HG03521 (cell line): ENCODE measurements at regions not wholly inside any gene's neighbourhood (a gene's known extent, or its start where the extent isn't known, plus 50 kb on each side); places are given as distances from the start of the nearest gene placed in this dataset.

ENCODE experiments used
- ATAC-seq: cut with Tn5 transposase; IDR thresholded peaks from one replicate; pipeline ENCODE4 v1.9.1; 2021; ENCODE audit warnings: mild to moderate bottlenecking, moderate library complexity; ENCODE audit not compliant: unreplicated experiment

DNA sequence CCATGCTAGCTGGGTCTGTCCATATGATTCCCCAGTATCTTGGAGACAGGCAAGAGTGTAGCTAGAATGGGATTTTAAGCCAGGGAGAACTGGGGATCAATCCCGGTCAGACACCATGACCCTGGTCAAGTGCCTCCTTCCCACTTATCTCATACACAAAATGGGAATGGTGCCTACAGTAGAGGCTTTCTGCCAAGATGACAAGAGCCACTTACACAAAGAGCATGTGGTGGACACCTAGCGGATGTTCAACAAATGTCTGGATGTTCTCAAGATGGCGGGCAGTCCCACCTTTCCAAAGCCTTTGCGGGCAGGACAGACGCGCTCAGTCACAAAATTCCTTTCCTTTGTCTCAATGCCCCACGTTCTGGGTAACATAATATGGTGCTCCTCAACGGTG lies 57.3 kb downstream of the MAF start:
- no peak for ATAC-seq

GRCh38 chr16:79542237-79542774 lies 58.2 kb downstream of the MAF start:
- ATAC-seq, result no peak

DNA sequence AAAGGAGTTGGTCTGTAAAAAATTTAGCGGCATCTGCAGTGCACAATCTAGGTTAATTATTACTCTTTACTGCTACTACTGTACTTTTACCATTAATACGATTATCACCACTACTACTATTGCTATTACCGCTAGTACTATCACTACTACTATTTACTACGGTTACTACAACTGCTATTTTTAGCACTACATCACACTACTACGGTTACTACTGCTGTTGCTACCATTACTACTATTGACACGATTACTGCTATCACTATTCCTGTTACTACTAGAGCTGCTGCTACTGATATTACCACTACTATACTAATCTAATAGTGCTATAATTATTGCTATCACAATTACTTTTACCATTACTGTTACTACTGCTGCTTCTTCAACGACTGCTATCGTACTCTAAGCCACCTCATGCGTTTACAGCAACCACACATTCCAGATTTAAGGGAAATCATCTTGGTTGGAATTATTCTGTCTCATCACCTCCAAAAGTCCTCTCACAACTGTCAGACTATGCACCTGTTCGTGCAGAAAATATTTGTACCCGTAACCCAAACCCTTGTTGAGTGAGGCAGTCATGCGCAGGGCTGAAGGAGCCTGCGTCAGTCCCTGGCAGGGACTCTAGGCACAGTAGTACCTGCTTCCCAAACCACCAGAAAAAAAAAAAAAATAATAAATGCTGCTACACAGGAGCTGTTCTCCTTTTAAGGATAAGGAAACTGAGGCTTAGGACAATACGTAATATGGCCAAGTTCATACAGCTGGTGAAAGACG lies 59.5 kb downstream of the MAF start:
- ATAC-seq, result no peak

DNA sequence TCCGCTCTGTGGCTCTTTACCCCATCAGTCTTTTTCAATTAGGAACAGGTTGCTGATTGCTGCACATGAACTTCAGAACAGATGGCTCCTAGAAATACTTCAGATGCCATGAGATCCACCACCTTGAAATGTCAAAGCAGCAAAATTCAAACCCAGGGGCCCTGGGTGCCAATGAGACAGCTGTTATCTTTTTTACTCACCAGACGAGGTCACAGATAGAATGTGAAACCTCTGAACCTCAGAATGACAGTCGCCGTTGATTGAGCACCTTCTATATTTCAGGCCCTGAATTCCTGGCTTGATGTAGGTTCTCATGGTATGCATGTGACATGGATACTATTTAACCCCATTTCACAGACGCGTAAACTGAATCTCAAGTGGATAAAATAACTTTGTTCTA lies 63.0 kb downstream of the MAF start:
- no peak for ATAC-seq

DNA sequence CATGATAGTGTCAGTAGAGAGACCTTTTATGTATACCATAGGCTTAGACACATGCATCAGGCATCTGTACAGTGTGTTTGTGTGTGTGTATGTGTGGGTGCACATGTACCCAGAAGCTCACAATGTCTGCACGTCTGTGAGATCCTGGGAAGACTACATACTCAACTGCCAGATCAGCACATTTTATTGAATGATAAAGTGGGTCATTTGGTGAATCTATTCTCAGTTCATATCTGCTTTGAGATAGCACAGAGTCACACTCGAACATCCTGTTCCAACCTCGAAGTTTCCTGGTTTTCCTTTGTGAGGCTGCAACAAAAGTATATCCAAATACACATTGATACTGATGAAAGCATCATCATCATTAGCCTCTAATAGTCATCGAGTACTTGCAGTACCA lies 63.6 kb downstream of the MAF start:
- no peak for ATAC-seq

DNA sequence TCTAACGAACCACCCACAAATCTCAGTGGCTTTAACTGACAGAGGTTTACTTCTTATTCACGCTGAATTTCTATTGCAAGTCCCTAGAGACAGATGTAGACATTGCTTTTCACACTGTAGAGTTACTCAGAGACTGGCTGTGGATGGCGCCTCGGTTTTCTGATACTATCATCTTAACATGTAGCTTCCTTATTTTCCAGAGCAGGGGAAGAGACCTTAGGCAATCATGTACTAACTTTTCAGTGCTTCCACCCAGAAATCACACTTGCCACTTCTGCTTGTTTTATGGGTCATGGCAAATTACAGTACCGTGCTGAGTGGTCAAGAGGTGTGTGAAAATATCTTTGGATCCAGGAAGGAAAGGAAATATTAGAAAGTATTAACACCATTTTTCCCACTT lies 65.4 kb downstream of the MAF start:
- ATAC-seq, result no peak

GRCh38 chr16:79534143-79534542 lies 66.4 kb downstream of the MAF start:
- ATAC-seq, result no peak

DNA sequence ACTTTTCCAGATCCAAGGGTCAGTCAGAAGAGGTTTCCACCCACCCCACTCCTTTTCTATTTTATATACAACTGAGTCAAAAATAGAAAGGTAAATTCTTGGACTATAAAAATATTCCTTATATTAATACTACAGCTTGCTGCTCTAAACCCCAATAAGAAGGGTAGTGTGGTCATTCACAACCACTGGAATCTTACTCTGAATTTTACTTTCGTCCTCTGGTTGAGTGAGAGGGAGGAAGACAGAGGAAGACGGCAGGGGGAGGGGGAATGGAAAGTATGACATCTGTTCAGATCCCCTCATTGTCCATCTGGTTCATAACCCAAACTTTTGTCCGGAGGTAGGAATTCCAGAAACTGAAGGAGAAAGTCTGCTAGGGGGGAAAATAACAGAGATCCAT lies 67.2 kb downstream of the MAF start:
- ATAC-seq, result no peak

DNA sequence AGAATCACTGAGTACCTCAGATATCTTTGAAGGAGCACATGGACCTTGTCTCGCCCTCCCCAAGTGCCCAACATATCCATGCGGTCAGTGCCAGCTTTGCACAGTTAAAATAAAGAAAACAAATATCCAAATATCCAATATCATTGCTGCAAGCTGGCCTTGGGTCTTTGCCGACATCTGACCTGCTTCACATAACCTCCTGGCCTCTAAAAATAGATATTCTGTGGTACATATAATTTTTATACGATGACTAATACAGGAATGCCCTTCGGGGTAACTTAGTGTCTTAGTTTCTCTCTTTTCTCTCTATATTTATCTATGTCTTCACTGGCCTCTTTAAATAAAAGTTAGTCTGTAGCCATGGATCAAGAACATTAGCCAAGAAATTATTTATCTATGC lies 67.8 kb downstream of the MAF start:
- ATAC-seq, result no peak

GRCh38 chr16:79532273-79532672 lies 68.3 kb downstream of the MAF start:
- no peak for ATAC-seq

- ATAC-seq, result no peak
Observed at GRCh38 chr16:79528338-79528737, 72.2 kb downstream of the MAF start.

DNA sequence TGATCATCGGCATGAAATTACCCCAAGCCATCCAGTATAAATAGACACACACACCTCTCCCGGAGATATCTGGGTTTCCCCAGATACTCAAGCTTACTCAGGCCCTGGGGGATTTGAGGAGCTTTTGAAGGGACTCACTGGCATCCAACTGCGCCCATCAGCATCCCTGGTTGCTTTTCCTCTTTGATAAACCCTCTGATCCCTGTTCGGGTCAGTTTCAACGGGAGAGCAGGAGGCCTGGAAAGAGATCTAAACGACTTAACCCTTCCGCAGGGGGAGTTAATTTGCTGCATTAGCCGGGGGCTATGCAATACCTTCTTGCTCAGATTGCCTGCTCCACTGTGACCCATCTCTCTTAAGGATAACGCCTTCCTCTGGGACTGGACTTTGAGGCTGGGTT lies 76.6 kb downstream of the MAF start:
- ATAC-seq, result no peak

DNA sequence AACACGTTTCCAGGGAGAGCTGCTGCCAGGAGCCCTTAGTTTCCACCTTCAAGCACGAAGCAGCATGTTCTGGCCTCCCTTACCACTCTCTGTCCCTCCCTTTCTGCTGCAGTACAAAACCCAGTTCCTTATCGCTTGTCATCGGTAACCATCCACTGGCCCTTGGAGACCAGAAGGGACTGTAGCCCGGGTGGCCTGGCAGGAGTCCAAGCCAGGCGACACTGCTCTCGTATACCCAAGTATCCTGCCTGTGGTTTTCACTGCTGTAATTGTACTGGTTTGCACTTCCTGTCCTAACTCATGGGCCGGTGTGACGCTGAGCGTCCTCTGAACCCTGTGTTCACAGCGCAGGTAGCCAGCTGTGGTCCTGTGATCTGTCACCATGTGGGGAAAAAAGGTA lies 81.1 kb downstream of the MAF start:
- ATAC-seq, result no peak

GRCh38 chr16:79517156-79517555 lies 83.4 kb downstream of the MAF start:
- no peak for ATAC-seq

- no peak for ATAC-seq
Observed at GRCh38 chr16:79510879-79511278, 89.7 kb downstream of the MAF start.

- no peak for ATAC-seq
Observed at GRCh38 chr16:79509906-79510305, 90.6 kb downstream of the MAF start.

DNA sequence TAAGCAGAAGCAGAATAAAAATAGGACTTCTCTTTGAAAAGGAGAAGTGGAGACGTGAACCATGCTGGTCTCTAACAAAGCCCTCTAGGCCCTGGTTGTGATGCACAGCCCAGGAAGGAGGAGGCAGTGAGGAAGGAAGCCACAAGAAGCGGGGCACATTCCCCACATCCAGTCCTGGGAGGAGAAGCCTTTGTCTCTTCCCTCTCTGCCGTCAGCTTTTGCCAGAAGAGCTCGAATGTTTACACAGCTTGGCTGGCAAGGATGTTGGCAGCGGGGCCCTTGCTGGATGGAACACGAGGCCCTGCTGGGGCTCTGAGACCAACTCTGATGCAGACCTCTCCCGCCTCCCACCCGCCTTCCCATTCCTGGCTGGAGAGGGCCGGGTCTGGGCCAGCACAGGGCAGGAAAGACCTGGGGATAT lies 91.3 kb downstream of the MAF start:
- no peak for ATAC-seq

GRCh38 chr16:79508294-79508693 lies 92.2 kb downstream of the MAF start:
- no peak for ATAC-seq

GRCh38 chr16:79505344-79505743 lies 95.2 kb downstream of the MAF start:
- no peak for ATAC-seq

DNA sequence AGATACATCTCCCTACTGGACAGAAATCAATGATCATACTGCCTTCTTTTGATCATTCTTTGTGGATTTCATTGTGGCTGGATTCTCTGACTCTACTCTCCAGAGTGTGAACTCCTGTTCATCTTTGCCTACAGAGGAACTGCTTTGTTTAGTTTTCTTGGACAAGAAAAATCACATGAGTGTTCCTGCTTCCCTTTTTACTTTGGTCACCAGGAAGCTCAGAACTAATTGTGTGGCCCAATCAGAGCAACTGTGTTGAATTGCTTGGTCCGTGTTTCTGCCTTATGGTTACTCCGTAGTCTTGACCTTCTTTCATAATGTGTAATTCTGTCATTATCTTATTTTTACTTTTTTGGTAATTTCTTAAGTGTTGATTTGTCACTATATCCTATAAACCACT lies 97.0 kb downstream of the MAF start:
- ATAC-seq, result no peak

GRCh38 chr16:79501446-79501845 lies 99.1 kb downstream of the MAF start:
- no peak for ATAC-seq

DNA sequence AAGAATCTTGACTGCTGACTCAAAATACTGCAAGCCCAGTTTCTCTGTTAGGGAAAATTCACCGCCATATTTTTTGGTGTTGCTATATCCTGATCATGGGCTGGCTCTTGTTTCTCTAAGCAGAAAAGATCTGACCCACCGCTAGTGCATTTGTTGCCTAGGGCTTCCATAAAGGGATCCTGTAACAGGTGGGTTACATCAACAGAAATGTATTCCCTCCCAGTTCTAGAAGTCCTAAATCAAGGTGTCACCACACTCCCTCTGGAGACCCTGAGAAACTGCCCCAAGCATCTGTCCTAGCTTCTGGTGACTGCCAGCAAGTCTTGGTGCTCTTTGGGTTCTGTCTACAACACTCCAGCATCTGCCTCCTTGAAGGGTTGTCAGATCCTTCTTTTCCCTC lies 99.7 kb downstream of the MAF start:
- no peak for ATAC-seq

DNA sequence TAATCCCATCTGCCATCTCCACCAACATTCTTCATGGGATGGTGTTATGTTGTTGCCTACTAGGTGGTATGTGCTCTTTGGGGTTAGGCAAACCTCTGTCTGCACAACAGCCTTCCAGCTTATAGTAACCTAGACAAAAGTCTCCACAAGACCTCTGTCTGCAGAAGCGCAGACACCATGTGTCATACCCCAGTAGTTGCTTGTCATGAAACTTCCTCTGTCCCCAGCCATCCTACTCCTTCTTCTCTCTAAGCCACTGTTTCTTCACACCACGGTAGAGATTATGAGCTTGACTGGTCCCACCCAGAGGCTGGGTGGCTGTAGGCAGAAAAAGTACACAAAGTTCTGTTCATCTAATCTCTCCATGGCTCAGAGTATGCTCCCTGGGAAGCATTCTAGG lies 100.3 kb downstream of the MAF start:
- no peak for ATAC-seq
